KMS-11 (cell line): ENCODE measurements at regions not wholly inside any gene's neighbourhood (a gene's known extent, or its start where the extent isn't known, plus 50 kb on each side); places are given as distances from the start of the nearest gene placed in this dataset.

ENCODE experiments used
- H2AFZ ChIP-seq: fragments of 200-600 bp; sonication (generic); 2 replicates; pipeline ENCODE4 v1.6.1; 2016; ENCODE audit warnings: antibody characterized with exemption, mixed run types, low read depth
- H3K27ac ChIP-seq: fragments of 200-600 bp; sonication (generic); 2 replicates; pipeline ENCODE4 v1.6.1; 2016; ENCODE audit warnings: mild to moderate bottlenecking, mixed run types
- H3K27me3 ChIP-seq: fragments of 200-600 bp; sonication (generic); 2 replicates; pipeline ENCODE4 v1.6.1; 2017; ENCODE audit warnings: mild to moderate bottlenecking, low read depth, mixed run types, moderate library complexity; ENCODE audit not compliant: insufficient read depth
- H3K36me3 ChIP-seq: fragments of 200-600 bp; sonication (generic); 2 replicates; pipeline ENCODE4 v1.6.1; 2017; ENCODE audit warnings: mild to moderate bottlenecking, mixed run types; ENCODE audit not compliant: insufficient read depth
- H3K4me1 ChIP-seq: fragments of 200-600 bp; sonication (generic); 2 replicates; pipeline ENCODE4 v1.6.1; 2016; ENCODE audit warnings: mild to moderate bottlenecking, low read depth, mixed run types; ENCODE audit not compliant: poor library complexity, severe bottlenecking
- H3K4me2 ChIP-seq: fragments of 200-600 bp; sonication (generic); 2 replicates; pipeline ENCODE4 v1.7.0; 2016; ENCODE audit warnings: mild to moderate bottlenecking, mixed run types
- H3K4me3 ChIP-seq: fragments of 200-600 bp; sonication (generic); IDR thresholded peaks from 2 replicates; pipeline ENCODE4 v1.6.1; 2017; ENCODE audit warnings: low read depth, low read length, mixed read lengths; ENCODE audit not compliant: insufficient read depth
- H3K79me2 ChIP-seq: fragments of 200-600 bp; sonication (generic); 2 replicates; pipeline ENCODE4 v1.6.1; 2016; ENCODE audit warnings: low read depth, mixed run types; ENCODE audit not compliant: insufficient read depth
- H3K9ac ChIP-seq: fragments of 200-600 bp; sonication (generic); 2 replicates; pipeline ENCODE4 v1.6.1; 2016; ENCODE audit warnings: mild to moderate bottlenecking, mixed run types
- H4K20me1 ChIP-seq: fragments of 200-600 bp; sonication (generic); 2 replicates; pipeline ENCODE4 v1.6.1; 2016; ENCODE audit warnings: mild to moderate bottlenecking, mixed run types; ENCODE audit not compliant: insufficient read depth
- TF ChIP-seq, protein P1 (sequence below): fragments of 200-600 bp; sonication (generic); conservative IDR thresholded peaks from 2 replicates; pipeline ENCODE4 v1.6.1; 2017; ENCODE audit warnings: low read depth, mild to moderate bottlenecking, antibody characterized with exemption, low read length, moderate library complexity, mixed read lengths

DNA sequence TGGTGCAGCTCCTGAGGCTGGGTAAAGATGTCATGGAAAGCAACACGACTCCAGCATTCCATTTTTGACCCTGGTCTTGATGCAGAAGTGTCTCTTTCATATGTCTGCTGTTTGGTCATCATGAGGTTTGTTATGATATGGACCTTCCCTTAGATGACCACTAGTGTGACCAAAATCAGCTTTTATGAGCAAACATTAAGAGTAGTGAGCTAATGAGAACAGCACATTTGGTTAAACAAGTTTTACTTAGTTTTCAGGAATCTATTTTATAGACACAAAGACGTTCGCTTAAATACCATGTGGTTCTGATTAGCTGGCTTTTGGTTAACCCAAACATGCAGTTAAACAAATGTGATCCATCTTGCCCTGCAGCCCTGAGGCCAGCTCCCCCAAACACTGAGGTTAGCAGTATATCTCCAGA is 56.7 kb upstream of the ACTBL2 start:
- TF ChIP-seq, protein P1, sequence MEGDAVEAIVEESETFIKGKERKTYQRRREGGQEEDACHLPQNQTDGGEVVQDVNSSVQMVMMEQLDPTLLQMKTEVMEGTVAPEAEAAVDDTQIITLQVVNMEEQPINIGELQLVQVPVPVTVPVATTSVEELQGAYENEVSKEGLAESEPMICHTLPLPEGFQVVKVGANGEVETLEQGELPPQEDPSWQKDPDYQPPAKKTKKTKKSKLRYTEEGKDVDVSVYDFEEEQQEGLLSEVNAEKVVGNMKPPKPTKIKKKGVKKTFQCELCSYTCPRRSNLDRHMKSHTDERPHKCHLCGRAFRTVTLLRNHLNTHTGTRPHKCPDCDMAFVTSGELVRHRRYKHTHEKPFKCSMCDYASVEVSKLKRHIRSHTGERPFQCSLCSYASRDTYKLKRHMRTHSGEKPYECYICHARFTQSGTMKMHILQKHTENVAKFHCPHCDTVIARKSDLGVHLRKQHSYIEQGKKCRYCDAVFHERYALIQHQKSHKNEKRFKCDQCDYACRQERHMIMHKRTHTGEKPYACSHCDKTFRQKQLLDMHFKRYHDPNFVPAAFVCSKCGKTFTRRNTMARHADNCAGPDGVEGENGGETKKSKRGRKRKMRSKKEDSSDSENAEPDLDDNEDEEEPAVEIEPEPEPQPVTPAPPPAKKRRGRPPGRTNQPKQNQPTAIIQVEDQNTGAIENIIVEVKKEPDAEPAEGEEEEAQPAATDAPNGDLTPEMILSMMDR: no peak
- H2AFZ ChIP-seq: no peak overlapping the region
- no peaks in the 10 kb centered on the region for H3K4me1 ChIP-seq
- H3K27ac ChIP-seq: no peak overlapping the region
- no peak overlapping the region for H3K4me2 ChIP-seq
- H3K4me3 ChIP-seq: no peak overlapping the region
- H4K20me1 ChIP-seq: no peaks in the 10 kb centered on the region
- H3K79me2 ChIP-seq: no peaks in the 10 kb centered on the region
- no peaks in the 10 kb centered on the region for H3K27me3 ChIP-seq
- no peaks in the 10 kb centered on the region for H3K36me3 ChIP-seq
- H3K9ac ChIP-seq: no peak overlapping the region

DNA sequence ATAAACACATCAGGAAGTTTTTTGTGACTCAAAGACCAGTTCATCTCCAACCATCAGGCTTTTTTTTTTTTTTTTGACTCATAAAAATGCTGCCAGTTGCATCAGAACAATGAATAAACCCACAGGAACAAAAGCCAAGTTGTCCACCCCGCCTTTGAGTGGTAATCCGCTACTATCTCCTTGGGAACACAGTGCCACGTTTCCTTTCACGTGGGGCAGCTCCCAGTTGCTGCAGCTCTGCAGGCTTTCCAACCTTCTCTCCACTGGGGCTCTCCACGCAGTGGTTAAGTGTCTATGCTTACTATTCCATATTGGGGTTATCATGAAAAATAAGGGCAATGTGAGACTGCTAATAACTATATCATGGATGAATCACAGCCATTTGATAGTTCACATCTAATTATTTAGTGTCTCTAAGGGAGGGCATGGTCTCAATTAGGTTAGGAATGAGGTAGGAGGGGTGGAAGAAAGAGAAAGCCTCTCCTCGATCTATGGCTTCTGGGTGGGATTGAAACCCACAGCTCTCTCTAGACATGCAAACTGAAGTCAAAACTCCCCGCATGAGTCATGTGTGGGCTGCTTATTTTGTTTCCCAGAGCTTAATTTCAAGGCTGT is 55.8 kb upstream of the ACTBL2 start:
- TF ChIP-seq, protein P1: no peak
- Histone ChIP-seq H3K4me3 (no peak overlapping the region), H3K27me3 (no peaks in the 10 kb centered on the region), H3K9ac (no peak overlapping the region), H3K4me1 (no peaks in the 10 kb centered on the region), H3K27ac (no peak overlapping the region), H2AFZ (no peak overlapping the region), H3K36me3 (no peaks in the 10 kb centered on the region), H3K4me2 (no peak overlapping the region), H3K79me2 (no peaks in the 10 kb centered on the region), H4K20me1 (no peaks in the 10 kb centered on the region)

DNA sequence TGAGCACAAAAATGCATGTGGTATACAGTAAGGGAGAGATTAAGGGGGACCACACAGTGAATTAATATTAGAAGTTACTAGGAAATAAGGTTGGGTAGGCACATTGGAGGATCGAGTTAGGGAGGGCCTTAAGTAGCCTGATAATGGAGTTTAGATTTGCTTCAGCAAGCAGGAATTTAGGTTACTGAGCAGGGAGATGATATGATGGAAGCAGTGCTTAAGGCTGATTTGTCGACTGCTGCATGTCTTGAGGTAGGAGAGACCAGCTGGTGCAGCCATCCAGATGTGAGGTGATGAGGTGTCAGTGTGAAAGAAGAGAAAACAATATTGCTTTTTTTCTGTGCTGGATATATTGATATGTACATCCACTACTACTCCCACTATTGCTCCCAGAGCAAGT is 55.2 kb upstream of the ACTBL2 start:
- no peaks in the 10 kb centered on the region for H3K27me3 ChIP-seq
- H3K4me2 ChIP-seq: no peak overlapping the region
- H3K36me3 ChIP-seq: no peaks in the 10 kb centered on the region
- no peaks in the 10 kb centered on the region for H3K79me2 ChIP-seq
- TF ChIP-seq, protein P1: no peak
- no peak overlapping the region for H3K9ac ChIP-seq
- peaks cover 6% of the 10 kb centered on the region for H3K4me1 ChIP-seq
- H3K4me3 ChIP-seq: no peak overlapping the region
- H4K20me1 ChIP-seq: no peaks in the 10 kb centered on the region
- H3K27ac ChIP-seq: no peak overlapping the region
- H2AFZ ChIP-seq: no peak overlapping the region

DNA sequence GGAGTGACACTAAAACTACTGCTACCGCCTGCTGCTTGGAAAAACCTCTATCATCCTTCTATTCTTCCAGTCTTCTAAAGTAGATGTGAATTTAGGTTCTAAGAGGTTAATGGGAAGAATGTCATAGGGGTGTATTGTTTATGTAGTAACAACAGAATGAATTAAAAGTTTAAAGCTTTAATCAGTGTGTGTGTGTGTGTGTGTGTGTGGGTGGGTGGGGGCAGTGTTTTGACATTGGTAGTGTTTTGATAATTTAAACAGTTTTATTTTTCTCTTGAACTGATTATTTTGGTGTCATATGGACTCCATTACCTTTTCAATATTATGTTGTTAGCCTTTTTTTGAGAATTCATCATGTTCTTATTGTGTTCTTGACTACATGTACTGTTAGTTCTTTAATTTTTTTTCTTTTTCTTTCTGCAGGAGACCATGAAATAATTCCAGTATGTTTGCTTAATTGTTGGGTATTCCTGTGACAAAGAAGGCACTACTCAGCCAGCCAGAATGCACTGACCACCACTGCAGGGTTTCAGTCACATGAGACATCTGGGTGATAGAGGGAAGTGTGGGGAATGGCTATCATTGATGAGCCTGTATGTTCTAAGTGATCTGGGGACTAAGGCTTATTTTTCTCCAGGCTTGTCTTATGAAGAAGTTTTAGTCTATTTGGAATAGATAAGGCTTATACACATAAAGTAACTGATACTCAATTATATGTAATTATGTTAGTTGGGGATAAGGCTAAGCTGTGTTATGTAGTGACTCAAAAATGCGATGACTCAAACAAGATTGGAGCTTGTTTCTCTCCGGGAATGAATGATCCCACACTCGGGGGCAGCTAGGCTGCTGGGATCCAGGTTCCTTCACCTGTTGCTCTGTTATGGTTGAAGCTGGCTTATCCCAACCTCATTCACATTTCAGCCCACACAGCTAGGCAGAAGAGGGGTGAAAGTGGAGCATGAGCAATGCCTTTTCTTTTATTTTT is 50.2 kb upstream of the ACTBL2 start:
- Histone ChIP-seq H2AFZ (no peak overlapping the region), H3K27ac (no peak overlapping the region), H3K9ac (no peak overlapping the region), H4K20me1 (no peaks in the 10 kb centered on the region), H3K4me3 (no peak overlapping the region), H3K36me3 (no peaks in the 10 kb centered on the region), H3K4me2 (no peak overlapping the region), H3K79me2 (no peaks in the 10 kb centered on the region), H3K4me1 (peaks cover 28% of the 10 kb centered on the region), H3K27me3 (no peaks in the 10 kb centered on the region)
- TF ChIP-seq, protein P1: no peak
